HepG2 (cell line): ENCODE measurements at regions not wholly inside any gene's neighbourhood (a gene's known extent, or its start where the extent isn't known, plus 50 kb on each side); places are given as distances from the start of the nearest gene placed in this dataset.

Source experiments
- ATAC-seq: fragments of 200-7000 bp; cut with Tn5 transposase; 3 replicates; pipeline ENCODE4 v1.9.1; 2020; ENCODE audit warnings: mild to moderate bottlenecking, moderate library complexity
- BruUV-seq: library from RNA; stranded (reverse); fragments of 400-500 nt; replicated peaks from 2 replicates; lab custom pipeline; 2021; lab: Mats Ljungman, UMichigan
- CTCF ChIA-PET: fragments of 300-600 bp; formaldehyde crosslinking; extraction: SDS; loops from one replicate; lab custom pipeline; 2021; ENCODE audit warnings: low total read pairs, inconsistent platforms, low intra/inter-chr PET ratio; lab: Yijun Ruan, JAX
- POLR2A ChIA-PET: fragments of 350-600 bp; sonication (Branson Sonifier 250); formaldehyde crosslinking; loops from one replicate; lab custom pipeline; 2020; ENCODE audit warnings: antibody characterized with exemption, inconsistent platforms; lab: Yijun Ruan, JAX
- DNase-seq: peaks from one replicate; pipeline ENCODE4 v3.0.0-alpha.2; 2015; ENCODE audit warnings: low spot score
- FAIRE-seq: peaks from 3 replicates; lab custom pipeline; 2011; peaks lifted over from hg19 to GRCh38; lab: Jason Lieb, UNC
- H2AFZ ChIP-seq: one replicate; pipeline ENCODE4 v1.6.1; 2011; ENCODE audit warnings: low read length, inconsistent platforms
- H3K27ac ChIP-seq: fragments of 300-600 bp; 3 replicates; pipeline ENCODE4 v1.8.0; 2011; ENCODE audit warnings: mixed run types, mild to moderate bottlenecking, mixed read lengths, low read length, inconsistent platforms; ENCODE audit not compliant: insufficient read depth; ENCODE audit errors: extremely low read length
- H3K27me3 ChIP-seq, 2 experiments: fragments of 200-600 bp in 1 of 2; 2 replicates in 1 of 2; 3 replicates in 1 of 2; pipeline versions ENCODE4 v1.6.0 to v1.8.0; 2011; ENCODE audit warnings: low read length in 2 of 2, mild to moderate bottlenecking in 2 of 2, moderate library complexity in 2 of 2, inconsistent platforms in 1 of 2; ENCODE audit not compliant: insufficient read depth in 2 of 2, control insufficient read depth in 1 of 2
- H3K36me3 ChIP-seq, 2 experiments: fragments of 200-600 bp in 1 of 2; replicated peaks in 1 of 2; 2 replicates in 1 of 2; 3 replicates in 1 of 2; pipeline versions ENCODE4 v1.5.1 to v1.8.0; 2011; ENCODE audit warnings: low read length in 2 of 2, inconsistent platforms in 1 of 2; ENCODE audit not compliant: insufficient read depth in 2 of 2, control insufficient read depth in 1 of 2
- H3K4me1 ChIP-seq: 2 replicates; pipeline ENCODE4 v1.5.1; 2012; ENCODE audit warnings: low read length, inconsistent platforms; ENCODE audit not compliant: insufficient read depth
- H3K4me2 ChIP-seq: 2 replicates; pipeline ENCODE4 v1.6.0; 2011; ENCODE audit warnings: low read depth, low read length, inconsistent platforms
- H3K4me3 ChIP-seq, 3 experiments: fragments of 200-600 bp in 1 of 3; sonication (generic), shearing (Covaris generic) in 1 of 3; replicated peaks in 1 of 3; 2 replicates each; pipeline ENCODE4 v1.5.1; 2011 to 2016; ENCODE audit warnings: low read length in 3 of 3, inconsistent platforms in 2 of 3, low read depth in 2 of 3, mild to moderate bottlenecking in 2 of 3, control low read depth in 1 of 3, mixed read lengths in 1 of 3; ENCODE audit not compliant: insufficient read depth in 1 of 3
- H3K79me2 ChIP-seq: one replicate; pipeline ENCODE4 v1.6.1; 2011; ENCODE audit warnings: low read length, inconsistent platforms; ENCODE audit not compliant: insufficient read depth
- H3K9ac ChIP-seq: 2 replicates; pipeline ENCODE4 v1.6.0; 2011; ENCODE audit warnings: mild to moderate bottlenecking, low read depth, low read length, inconsistent platforms; ENCODE audit not compliant: insufficient read depth
- H3K9me3 ChIP-seq: 2 replicates; pipeline ENCODE4 v1.5.1; 2012; ENCODE audit warnings: mild to moderate bottlenecking, low read length
- H4K20me1 ChIP-seq: 2 replicates; pipeline ENCODE4 v1.6.0; 2011; ENCODE audit warnings: inconsistent platforms, mild to moderate bottlenecking, low read length, moderate library complexity; ENCODE audit not compliant: insufficient read depth
- ERF ChIP-seq: IDR thresholded peaks from 2 replicates; pipeline ENCODE4 v1.6.1; 2018; ENCODE audit warnings: missing biosample characterization, missing genetic modification reagents
- FOXJ3 ChIP-seq: sonication (generic); formaldehyde crosslinking; IDR thresholded peaks from 2 replicates; pipeline ENCODE4 v1.4.0; 2020; ENCODE audit warnings: missing genetic modification reagents, mild to moderate bottlenecking, borderline replicate concordance
- NFKB2 ChIP-seq: sonication (generic); formaldehyde crosslinking; IDR thresholded peaks from 2 replicates; pipeline ENCODE4 v1.4.0; 2020; ENCODE audit warnings: missing genetic modification reagents, borderline replicate concordance
- PAX8 ChIP-seq: sonication (generic); formaldehyde crosslinking; IDR thresholded peaks from 2 replicates; pipeline ENCODE4 v1.8.0; 2022; ENCODE audit warnings: mild to moderate bottlenecking, missing genetic modification reagents, borderline replicate concordance
- PHF8 ChIP-seq: sonication (generic); formaldehyde crosslinking; IDR thresholded peaks from 2 replicates; pipeline ENCODE4 v1.5.0; 2020; ENCODE audit warnings: missing genetic modification reagents
- RBAK ChIP-seq: sonication (generic); formaldehyde crosslinking; IDR thresholded peaks from 2 replicates; pipeline ENCODE4 v1.5.1; 2020; ENCODE audit warnings: mild to moderate bottlenecking, missing genetic modification reagents
- ZC3H13 ChIP-seq: sonication (generic); formaldehyde crosslinking; IDR thresholded peaks from 2 replicates; pipeline ENCODE4 v1.8.1; 2023; ENCODE audit warnings: mild to moderate bottlenecking, missing genetic modification reagents, moderate library complexity
- ZNF136 ChIP-seq: sonication (generic); formaldehyde crosslinking; IDR thresholded peaks from 2 replicates; pipeline ENCODE4 v1.8.1; 2022; ENCODE audit warnings: low read depth, mild to moderate bottlenecking, moderate library complexity, missing genetic modification reagents
- ZNF160 ChIP-seq: sonication (generic); formaldehyde crosslinking; IDR thresholded peaks from 2 replicates; pipeline ENCODE4 v1.8.0; 2022; ENCODE audit warnings: mild to moderate bottlenecking, inconsistent platforms, missing genetic modification reagents
- ZNF350 ChIP-seq: sonication (generic); formaldehyde crosslinking; IDR thresholded peaks from 2 replicates; pipeline ENCODE4 v1.4.0; 2020; ENCODE audit warnings: mild to moderate bottlenecking, low read depth, missing genetic modification reagents, borderline replicate concordance
- ZNF7 ChIP-seq: IDR thresholded peaks from 2 replicates; pipeline ENCODE4 v1.6.1; 2016; ENCODE audit warnings: missing biosample characterization, missing genetic modification reagents
- in situ Hi-C: cut with HindIII; loops from 2 replicates; pipeline ENCODE4 v1.10.0; 2017; ENCODE audit warnings: low pct_unique_long_range_greater_than_20kb; ENCODE audit not compliant: extremely low pct_ligation_motif_present
- intact Hi-C: fragments of 100-400 bp; cut with micrococcal nuclease; formaldehyde crosslinking; loops from one replicate; pipeline ENCODE4 v1.10.0; 2022; ENCODE audit not compliant: unreplicated experiment
- TF ChIP-seq, protein P1 (sequence below): sonication (generic); formaldehyde crosslinking; IDR thresholded peaks from 2 replicates; pipeline ENCODE4 v1.5.0; 2020; ENCODE audit warnings: mild to moderate bottlenecking, missing genetic modification reagents, moderate library complexity
- TF ChIP-seq, protein P2 (sequence below): sonication (generic); formaldehyde crosslinking; IDR thresholded peaks from 2 replicates; pipeline ENCODE4 v1.4.0; 2020; ENCODE audit warnings: mild to moderate bottlenecking, missing genetic modification reagents

DNA sequence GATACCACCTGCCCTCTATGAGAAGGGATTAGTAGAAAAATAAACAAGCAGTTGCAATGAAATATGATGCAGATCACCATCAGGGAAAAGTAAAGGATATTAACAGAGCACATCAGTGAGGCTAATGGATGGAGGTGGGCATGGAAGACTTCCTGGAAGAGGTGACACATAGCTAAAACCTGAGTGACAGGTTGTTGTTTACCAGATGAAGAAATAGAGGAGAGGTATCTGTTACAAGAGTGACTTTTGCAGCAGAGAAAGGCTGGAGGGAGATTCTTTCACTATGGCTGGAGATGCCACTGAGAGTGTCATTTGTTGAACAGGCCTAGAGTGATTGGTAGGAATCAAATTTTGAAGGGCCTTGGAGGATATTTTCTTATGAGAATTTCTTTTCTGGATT lies 646.2 kb downstream of the GATA3 start:
- Histone ChIP-seq H3K9me3 (no peaks in the 10 kb centered on the region), H2AFZ (no peak overlapping the region), H3K4me1 (no peaks in the 10 kb centered on the region), H3K4me2 (no peak overlapping the region), H4K20me1 (no peaks in the 10 kb centered on the region), H3K79me2 (no peaks in the 10 kb centered on the region), H3K9ac (no peak overlapping the region), H3K36me3 (no peaks in the 10 kb centered on the region), H3K4me3 (no peak overlapping the region), H3K27me3 (no peaks in the 10 kb centered on the region), H3K27ac (no peak overlapping the region)
- BruUV-seq, result no TSS peak
- ATAC-seq (no peak), FAIRE-seq (no peak), DNase-seq (no peak)
- intact Hi-C loops, result no loop called here
- CTCF ChIA-PET, result no interaction called here
- POLR2A ChIA-PET, result no interaction called here
- in situ Hi-C loops, result no loop called here
- TF ChIP-seq, protein P1, sequence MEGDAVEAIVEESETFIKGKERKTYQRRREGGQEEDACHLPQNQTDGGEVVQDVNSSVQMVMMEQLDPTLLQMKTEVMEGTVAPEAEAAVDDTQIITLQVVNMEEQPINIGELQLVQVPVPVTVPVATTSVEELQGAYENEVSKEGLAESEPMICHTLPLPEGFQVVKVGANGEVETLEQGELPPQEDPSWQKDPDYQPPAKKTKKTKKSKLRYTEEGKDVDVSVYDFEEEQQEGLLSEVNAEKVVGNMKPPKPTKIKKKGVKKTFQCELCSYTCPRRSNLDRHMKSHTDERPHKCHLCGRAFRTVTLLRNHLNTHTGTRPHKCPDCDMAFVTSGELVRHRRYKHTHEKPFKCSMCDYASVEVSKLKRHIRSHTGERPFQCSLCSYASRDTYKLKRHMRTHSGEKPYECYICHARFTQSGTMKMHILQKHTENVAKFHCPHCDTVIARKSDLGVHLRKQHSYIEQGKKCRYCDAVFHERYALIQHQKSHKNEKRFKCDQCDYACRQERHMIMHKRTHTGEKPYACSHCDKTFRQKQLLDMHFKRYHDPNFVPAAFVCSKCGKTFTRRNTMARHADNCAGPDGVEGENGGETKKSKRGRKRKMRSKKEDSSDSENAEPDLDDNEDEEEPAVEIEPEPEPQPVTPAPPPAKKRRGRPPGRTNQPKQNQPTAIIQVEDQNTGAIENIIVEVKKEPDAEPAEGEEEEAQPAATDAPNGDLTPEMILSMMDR (CRISPR knock-in tag), result no peak
- TF ChIP-seq ZNF136 (no peak), PAX8 (CRISPR knock-in tag) (no peak), ZNF350 (CRISPR knock-in tag) (no peak), ZC3H13 (CRISPR knock-in tag) (no peak), NFKB2 (no peak), RBAK (no peak), PHF8 (CRISPR knock-in tag) (no peak), ZNF7 (CRISPR knock-in tag) (no peak), FOXJ3 (CRISPR knock-in tag) (no peak), ERF (no peak), ZNF160 (CRISPR knock-in tag) (no peak)
- TF ChIP-seq, protein P2, sequence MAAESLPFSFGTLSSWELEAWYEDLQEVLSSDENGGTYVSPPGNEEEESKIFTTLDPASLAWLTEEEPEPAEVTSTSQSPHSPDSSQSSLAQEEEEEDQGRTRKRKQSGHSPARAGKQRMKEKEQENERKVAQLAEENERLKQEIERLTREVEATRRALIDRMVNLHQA, result no peak
